ENCODE measurements at regions not wholly inside any gene's neighbourhood (a gene's known extent, or its start where the extent isn't known, plus 50 kb on each side); places are given as distances from the start of the nearest gene placed in this dataset.
"Not testable (repeated sequence)": the region's sequence is repeated elsewhere in the genome, so short reads cannot be mapped to it uniquely, and the experiment has no call there.

- intact Hi-C loops (cut with DNase I) = no loop called here
- DNase-seq (ENCODE audit: low spot score) = no peak
Observed at GRCh38 chr2:144137272-144137671, 382.6 kb downstream of the ZEB2 start.

DNA sequence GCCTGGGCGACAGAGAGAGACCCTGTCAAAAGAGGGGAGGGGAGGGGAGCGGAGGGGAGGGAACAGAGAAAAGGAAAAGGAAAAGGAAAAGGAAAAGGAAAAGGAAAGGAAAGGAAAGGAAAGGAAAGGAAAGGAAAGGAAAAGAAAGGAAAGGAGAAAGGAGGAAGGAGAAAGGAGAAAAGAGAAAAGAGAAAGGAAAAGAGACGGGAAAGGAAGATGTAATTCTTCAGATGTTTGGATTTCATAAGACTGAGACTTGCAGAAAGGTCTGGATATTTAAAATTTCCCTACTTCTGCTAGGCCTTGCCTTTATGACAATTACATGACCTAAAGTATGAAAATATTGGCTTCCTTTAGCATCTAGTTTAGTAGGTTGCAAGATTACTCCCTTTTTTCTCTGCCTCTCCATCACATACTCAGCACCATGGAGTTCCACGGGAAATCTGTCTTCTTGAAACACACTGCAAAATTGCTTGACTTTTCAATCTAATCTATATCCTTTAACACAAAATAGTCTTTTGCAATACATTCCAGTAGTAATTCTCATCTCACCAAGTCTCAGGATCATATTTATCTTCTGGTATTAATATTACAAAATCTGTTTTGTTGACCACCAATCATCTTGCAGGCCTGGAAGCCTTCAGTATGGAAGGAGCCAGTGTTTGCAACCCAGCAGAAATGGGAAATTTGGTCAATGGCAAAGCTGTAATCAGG is 383.5 kb downstream of the ZEB2 start:
- intact Hi-C loops (cut with DNase I) = no loop called here
- DNase-seq (ENCODE audit: low spot score) = no peak

GRCh38 chr2:144133936-144134665 is 385.8 kb downstream of the ZEB2 start:
- intact Hi-C loops (cut with DNase I) = no loop called here
- no peak for DNase-seq (ENCODE audit: low spot score)

DNA sequence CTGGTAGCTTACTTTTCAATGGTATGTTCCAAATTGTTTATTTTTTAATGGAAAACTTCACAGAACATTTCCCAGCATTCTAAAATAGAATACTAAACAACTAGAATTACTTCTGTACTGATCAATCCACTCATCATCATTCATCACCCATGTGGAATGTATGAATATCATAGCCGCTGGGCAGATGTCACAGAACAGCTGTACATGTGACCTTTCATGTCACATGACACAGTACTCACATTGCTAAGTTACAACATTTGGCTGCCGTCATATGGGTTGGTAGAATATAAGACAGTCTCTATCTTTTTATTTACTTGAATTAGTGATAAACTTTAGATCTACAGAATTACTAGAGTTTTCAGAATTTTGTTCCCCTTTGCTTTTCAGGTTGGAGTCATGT is 387.6 kb downstream of the ZEB2 start:
- no peak for DNase-seq (ENCODE audit: low spot score)
- intact Hi-C loops (cut with DNase I) = no loop called here

DNA sequence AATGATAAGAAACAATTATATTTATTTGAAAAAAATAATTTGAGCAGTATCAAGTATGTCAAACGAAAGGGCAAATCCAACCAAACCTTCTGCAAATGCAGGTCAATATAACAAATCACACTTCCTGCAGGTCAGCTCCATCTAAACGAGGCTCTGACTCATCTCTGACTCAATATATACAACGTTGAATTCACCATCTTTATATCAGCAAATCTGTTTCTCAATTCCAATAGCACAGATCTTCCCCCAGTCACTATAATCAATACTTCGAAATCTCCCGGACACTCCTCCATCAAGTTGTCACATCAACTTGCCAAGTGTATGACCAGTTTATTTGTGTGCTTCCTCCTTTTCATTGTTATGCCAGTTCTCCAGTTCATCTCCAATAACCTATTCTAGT is 388.9 kb downstream of the ZEB2 start:
- DNase-seq (ENCODE audit: low spot score) = no peak
- intact Hi-C loops (cut with DNase I) = no loop called here

DNA sequence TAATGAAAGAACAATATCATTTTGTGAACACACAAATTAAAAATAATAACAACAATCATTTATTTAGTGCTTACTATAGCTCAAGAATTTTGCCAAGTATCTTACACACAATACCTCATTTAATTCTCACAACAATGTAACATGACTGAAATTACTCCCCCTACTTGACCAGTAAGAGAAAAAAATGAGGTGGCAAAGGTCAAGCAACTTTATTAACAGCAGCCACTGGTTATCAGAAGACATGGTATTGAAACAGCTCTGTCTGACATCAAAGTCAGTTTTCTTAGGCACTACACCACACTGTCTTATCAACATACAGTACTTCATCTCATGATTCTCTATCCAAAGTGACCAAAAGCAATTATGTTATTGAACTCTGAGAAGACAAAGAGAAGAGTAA is 389.4 kb downstream of the ZEB2 start:
- no peak for DNase-seq (ENCODE audit: low spot score)
- intact Hi-C loops (cut with DNase I) = no loop called here

DNA sequence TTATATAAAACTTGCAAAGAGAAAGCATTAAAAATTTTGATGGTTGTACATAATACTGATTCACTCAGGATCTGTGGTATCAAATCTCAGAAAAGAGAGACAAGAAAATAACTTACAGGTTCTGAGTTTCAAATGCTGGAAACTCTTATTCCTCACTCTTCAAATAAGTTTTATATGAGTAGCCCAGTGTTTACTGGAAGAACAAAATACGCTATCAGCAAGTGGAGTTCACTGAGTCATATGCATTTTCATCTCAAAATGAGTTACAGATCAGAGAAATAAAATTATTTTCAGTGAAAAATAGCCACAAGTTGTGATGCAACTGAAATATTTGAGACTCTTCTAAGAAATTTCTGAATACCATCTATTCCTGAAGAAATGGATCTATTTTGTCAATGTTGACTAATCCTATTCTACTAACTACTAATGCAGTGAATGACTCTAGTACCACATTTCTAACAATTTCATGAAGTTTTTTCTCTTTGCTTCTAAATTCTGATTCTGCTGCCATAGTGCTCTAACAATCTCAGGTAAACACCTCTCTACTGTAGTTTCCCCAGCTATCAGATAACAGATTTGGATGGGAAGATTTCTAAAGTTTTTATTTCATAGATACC is 391.7 kb downstream of the ZEB2 start:
- intact Hi-C loops (cut with DNase I) = no loop called here
- no peak for DNase-seq (ENCODE audit: low spot score)

DNA sequence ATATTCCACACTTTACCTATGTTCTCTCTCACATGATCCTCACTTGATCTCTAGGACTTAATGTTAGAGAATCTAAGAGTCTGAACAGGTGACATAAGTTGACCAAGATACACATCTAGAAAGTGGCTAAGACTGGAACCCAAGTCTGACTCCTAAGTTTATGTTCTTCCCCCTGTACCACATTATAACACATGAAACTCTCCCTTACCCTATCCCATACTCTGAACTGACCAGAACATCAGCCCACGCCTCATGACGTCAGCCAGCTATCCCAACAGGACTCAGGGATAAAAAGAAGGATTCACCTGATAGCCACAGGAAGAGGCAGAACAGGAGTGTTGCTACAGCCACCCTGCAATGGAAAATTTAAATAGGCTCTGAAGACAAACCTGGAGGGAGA is 392.2 kb downstream of the ZEB2 start:
- intact Hi-C loops (cut with DNase I) = no loop called here
- DNase-seq (ENCODE audit: low spot score) = no peak

DNA sequence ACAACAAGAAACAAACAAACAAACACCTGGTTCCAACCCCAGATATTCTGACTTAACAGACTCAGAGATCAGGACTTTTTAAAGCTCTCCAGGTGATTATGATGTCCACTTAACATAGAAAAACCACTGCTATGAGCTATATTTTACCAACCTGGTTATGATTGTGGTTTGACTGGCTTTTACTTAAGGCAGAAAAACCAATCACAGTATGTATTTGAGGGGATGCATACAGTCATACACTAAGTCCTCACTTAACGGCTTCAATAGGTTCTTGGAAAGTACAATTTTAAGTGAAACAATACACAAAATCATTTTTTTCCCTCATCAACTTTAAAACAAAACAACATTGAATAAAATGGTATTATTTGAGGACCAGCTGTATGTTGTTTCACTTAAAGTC is 393.6 kb downstream of the ZEB2 start:
- DNase-seq (ENCODE audit: low spot score) = no peak
- intact Hi-C loops (cut with DNase I) = no loop called here

- no peak for DNase-seq (ENCODE audit: low spot score)
- intact Hi-C loops (cut with DNase I) = no loop called here
Observed at GRCh38 chr2:144125751-144126150, 394.2 kb downstream of the ZEB2 start.

GRCh38 chr2:144124882-144125281 is 395.0 kb downstream of the ZEB2 start:
- intact Hi-C loops (cut with DNase I) = no loop called here
- DNase-seq (ENCODE audit: low spot score) = no peak

DNA sequence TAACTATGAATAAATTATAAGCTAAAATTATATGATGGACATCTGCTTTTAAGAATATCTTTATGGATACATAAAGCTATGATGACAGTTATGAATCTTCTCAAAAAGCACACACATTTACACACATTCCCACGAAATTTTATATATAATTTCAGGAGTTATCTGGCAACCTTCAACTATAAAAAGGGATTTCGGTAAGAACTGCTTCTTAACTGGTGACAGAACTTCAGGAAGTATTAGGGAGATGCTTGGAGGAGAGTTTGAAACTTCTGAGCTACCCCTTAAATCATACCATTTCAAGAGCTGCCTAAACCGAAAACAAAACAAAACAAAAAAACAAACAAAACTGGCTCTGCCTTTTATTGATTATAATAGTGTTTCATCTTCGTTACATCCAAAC is 399.4 kb downstream of the ZEB2 start:
- intact Hi-C loops (cut with DNase I) = no loop called here
- no peak for DNase-seq (ENCODE audit: low spot score)

- intact Hi-C loops (cut with DNase I) = no loop called here
- DNase-seq (ENCODE audit: low spot score) = no peak
Observed at GRCh38 chr2:144117086-144117485, 402.8 kb downstream of the ZEB2 start.

GRCh38 chr2:144115739-144116291 is 404.1 kb downstream of the ZEB2 start:
- no peak for DNase-seq (ENCODE audit: low spot score)
- intact Hi-C loops (cut with DNase I) = no loop called here

- intact Hi-C loops (cut with DNase I) = no loop called here
- DNase-seq (ENCODE audit: low spot score) = no peak
Observed at GRCh38 chr2:144114760-144115159, 405.2 kb downstream of the ZEB2 start.

DNA sequence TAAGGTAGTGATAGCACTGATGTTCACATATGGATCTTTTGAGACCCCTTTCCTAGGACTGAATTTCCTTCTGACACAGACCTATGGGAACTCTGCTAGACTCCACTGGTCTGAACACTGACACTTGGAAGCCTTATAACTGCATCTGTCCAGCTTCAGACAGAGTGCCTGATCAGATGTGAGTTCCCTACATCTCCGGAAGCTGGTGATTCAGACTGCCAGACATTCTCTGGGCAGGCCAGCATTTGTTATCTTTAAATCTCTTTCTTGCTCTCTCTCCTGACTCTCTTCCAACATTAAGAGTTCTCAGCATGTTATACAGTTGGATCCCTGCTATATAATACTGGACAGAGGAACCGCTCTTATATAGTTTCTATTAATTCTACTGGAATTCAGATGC is 408.5 kb downstream of the ZEB2 start:
- no peak for DNase-seq (ENCODE audit: low spot score)
- intact Hi-C loops (cut with DNase I) = no loop called here

DNA sequence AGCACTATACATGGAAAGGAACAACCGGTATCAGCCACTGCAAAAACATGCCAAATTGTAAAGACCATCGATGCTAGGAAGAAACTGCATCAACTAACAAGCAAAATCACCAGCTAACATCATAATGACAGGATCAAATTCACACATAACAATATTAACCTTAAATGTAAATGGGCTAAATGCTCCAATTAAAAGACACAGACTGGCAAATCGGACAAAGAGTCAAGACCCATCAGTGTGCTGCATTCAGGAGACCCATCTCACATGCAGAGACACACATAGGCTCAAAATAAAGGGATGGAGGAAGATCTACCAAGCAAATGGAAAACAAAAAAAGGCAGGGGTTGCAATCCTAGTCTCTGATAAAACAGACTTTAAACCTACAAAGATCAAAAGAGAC is 413.8 kb downstream of the ZEB2 start:
- intact Hi-C loops (cut with DNase I); DNase-seq (ENCODE audit: low spot score): not testable (repeated sequence)

DNA sequence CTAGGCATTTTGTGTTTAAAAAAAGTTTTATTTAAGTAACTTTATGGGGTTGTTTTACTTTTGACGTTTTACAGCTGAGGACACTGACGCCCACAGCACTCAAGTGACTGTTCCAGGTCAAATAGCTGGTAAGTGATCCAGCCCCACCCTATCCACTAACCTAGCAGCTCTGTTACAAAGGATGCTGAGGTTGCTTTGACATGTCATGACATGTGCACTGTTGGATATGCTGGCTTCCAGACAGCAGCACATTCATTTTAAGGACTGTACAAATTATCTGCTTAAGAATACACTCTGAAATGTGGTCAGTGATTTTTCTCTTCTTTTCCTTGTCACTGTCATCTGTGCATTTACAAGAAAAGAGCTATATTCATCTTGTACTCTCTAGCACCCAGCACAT is 417.5 kb downstream of the ZEB2 start:
- intact Hi-C loops (cut with DNase I) = no loop called here
- DNase-seq (ENCODE audit: low spot score) = no peak

DNA sequence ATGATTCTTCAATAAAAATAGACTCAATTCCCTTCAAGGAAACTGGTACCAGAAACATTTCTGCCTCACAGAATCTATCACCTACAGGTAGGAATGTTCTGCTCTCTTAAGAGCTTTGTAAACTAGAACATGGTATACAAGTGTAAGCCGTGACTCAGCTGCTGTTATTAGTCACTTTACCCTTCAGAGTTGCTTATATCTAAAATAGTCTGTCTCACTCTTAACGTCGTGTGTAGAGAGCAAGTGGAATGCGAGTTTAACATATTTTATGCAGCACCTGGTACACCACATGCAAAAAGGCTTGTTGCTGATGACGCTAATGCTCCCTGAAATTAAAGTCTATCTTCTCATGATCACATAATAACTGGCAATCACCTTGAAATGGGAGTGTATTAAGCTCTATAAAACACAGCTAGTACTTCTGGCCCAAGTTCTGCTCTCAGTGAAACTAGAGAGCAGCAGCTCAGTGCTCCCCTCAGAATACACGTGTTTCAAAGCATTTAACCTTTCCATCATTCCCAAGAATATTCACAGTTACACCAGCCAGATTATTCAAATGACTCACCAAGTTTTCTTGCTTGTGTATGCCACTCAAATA is 420.0 kb downstream of the ZEB2 start:
- DNase-seq (ENCODE audit: low spot score) = no peak
- intact Hi-C loops (cut with DNase I) = no loop called here

GRCh38 chr2:144099340-144099739 is 420.6 kb downstream of the ZEB2 start:
- intact Hi-C loops (cut with DNase I) = no loop called here
- no peak for DNase-seq (ENCODE audit: low spot score)
